HepG2 (cell line): ENCODE measurements at regions not wholly inside any gene's neighbourhood (a gene's known extent, or its start where the extent isn't known, plus 50 kb on each side); places are given as distances from the start of the nearest gene placed in this dataset.

ENCODE experiments used
- ATAC-seq: fragments of 200-7000 bp; cut with Tn5 transposase; 3 replicates; pipeline ENCODE4 v1.9.1; 2020; ENCODE audit warnings: mild to moderate bottlenecking, moderate library complexity
- BruUV-seq: library from RNA; stranded (reverse); fragments of 400-500 nt; replicated peaks from 2 replicates; lab custom pipeline; 2021; lab: Mats Ljungman, UMichigan
- CTCF ChIA-PET: fragments of 300-600 bp; formaldehyde crosslinking; extraction: SDS; loops from one replicate; lab custom pipeline; 2021; ENCODE audit warnings: low total read pairs, inconsistent platforms, low intra/inter-chr PET ratio; lab: Yijun Ruan, JAX
- POLR2A ChIA-PET: fragments of 350-600 bp; sonication (Branson Sonifier 250); formaldehyde crosslinking; loops from one replicate; lab custom pipeline; 2020; ENCODE audit warnings: antibody characterized with exemption, inconsistent platforms; lab: Yijun Ruan, JAX
- DNase-seq: peaks from one replicate; pipeline ENCODE4 v3.0.0-alpha.2; 2015; ENCODE audit warnings: low spot score
- FAIRE-seq: peaks from 3 replicates; lab custom pipeline; 2011; peaks lifted over from hg19 to GRCh38; lab: Jason Lieb, UNC
- H2AFZ ChIP-seq: one replicate; pipeline ENCODE4 v1.6.1; 2011; ENCODE audit warnings: low read length, inconsistent platforms
- H3K27ac ChIP-seq: fragments of 300-600 bp; 3 replicates; pipeline ENCODE4 v1.8.0; 2011; ENCODE audit warnings: mixed run types, mild to moderate bottlenecking, mixed read lengths, low read length, inconsistent platforms; ENCODE audit not compliant: insufficient read depth; ENCODE audit errors: extremely low read length
- H3K27me3 ChIP-seq, 2 experiments: fragments of 200-600 bp in 1 of 2; 2 replicates in 1 of 2; 3 replicates in 1 of 2; pipeline versions ENCODE4 v1.6.0 to v1.8.0; 2011; ENCODE audit warnings: low read length in 2 of 2, mild to moderate bottlenecking in 2 of 2, moderate library complexity in 2 of 2, inconsistent platforms in 1 of 2; ENCODE audit not compliant: insufficient read depth in 2 of 2, control insufficient read depth in 1 of 2
- H3K36me3 ChIP-seq, 2 experiments: fragments of 200-600 bp in 1 of 2; replicated peaks in 1 of 2; 2 replicates in 1 of 2; 3 replicates in 1 of 2; pipeline versions ENCODE4 v1.5.1 to v1.8.0; 2011; ENCODE audit warnings: low read length in 2 of 2, inconsistent platforms in 1 of 2; ENCODE audit not compliant: insufficient read depth in 2 of 2, control insufficient read depth in 1 of 2
- H3K4me1 ChIP-seq: 2 replicates; pipeline ENCODE4 v1.5.1; 2012; ENCODE audit warnings: low read length, inconsistent platforms; ENCODE audit not compliant: insufficient read depth
- H3K4me2 ChIP-seq: 2 replicates; pipeline ENCODE4 v1.6.0; 2011; ENCODE audit warnings: low read depth, low read length, inconsistent platforms
- H3K4me3 ChIP-seq, 3 experiments: fragments of 200-600 bp in 1 of 3; sonication (generic), shearing (Covaris generic) in 1 of 3; replicated peaks in 1 of 3; 2 replicates each; pipeline ENCODE4 v1.5.1; 2011 to 2016; ENCODE audit warnings: low read length in 3 of 3, inconsistent platforms in 2 of 3, low read depth in 2 of 3, mild to moderate bottlenecking in 2 of 3, control low read depth in 1 of 3, mixed read lengths in 1 of 3; ENCODE audit not compliant: insufficient read depth in 1 of 3
- H3K79me2 ChIP-seq: one replicate; pipeline ENCODE4 v1.6.1; 2011; ENCODE audit warnings: low read length, inconsistent platforms; ENCODE audit not compliant: insufficient read depth
- H3K9ac ChIP-seq: 2 replicates; pipeline ENCODE4 v1.6.0; 2011; ENCODE audit warnings: mild to moderate bottlenecking, low read depth, low read length, inconsistent platforms; ENCODE audit not compliant: insufficient read depth
- H3K9me3 ChIP-seq: 2 replicates; pipeline ENCODE4 v1.5.1; 2012; ENCODE audit warnings: mild to moderate bottlenecking, low read length
- H4K20me1 ChIP-seq: 2 replicates; pipeline ENCODE4 v1.6.0; 2011; ENCODE audit warnings: inconsistent platforms, mild to moderate bottlenecking, low read length, moderate library complexity; ENCODE audit not compliant: insufficient read depth
- ATRX ChIP-seq: sonication (generic); formaldehyde crosslinking; IDR thresholded peaks from 2 replicates; pipeline ENCODE4 v1.4.0; 2020; ENCODE audit warnings: missing genetic modification reagents, borderline replicate concordance
- CCAR2 ChIP-seq: fragments of 200-400 bp; formaldehyde crosslinking; optimal IDR thresholded peaks from 2 replicates; pipeline ENCODE3; 2018; ENCODE audit warnings: low read depth, mild to moderate bottlenecking, low read length, moderate library complexity
- ETV5 ChIP-seq: IDR thresholded peaks from 2 replicates; pipeline ENCODE4 v1.6.1; 2018; ENCODE audit warnings: missing biosample characterization, missing genetic modification reagents, inconsistent platforms, borderline replicate concordance
- GABPB1 ChIP-seq: IDR thresholded peaks from 2 replicates; pipeline ENCODE4 v1.6.1; 2016; ENCODE audit warnings: mild to moderate bottlenecking, missing genetic modification reagents, moderate library complexity, missing compliant biosample characterization
- KAT7 ChIP-seq: IDR thresholded peaks from 2 replicates; pipeline ENCODE4 v1.6.1; 2018; ENCODE audit warnings: borderline replicate concordance, missing compliant biosample characterization
- PCBP1 ChIP-seq: fragments of 200-400 bp; formaldehyde crosslinking; IDR thresholded peaks from 2 replicates; pipeline ENCODE4 v1.6.1; 2017; ENCODE audit warnings: mild to moderate bottlenecking, low read depth, low read length, borderline replicate concordance
- PHF20 ChIP-seq: sonication (generic); formaldehyde crosslinking; IDR thresholded peaks from 2 replicates; pipeline ENCODE4 v1.5.0; 2020; ENCODE audit warnings: mild to moderate bottlenecking, missing genetic modification reagents
- SRSF1 ChIP-seq: fragments of 200-400 bp; formaldehyde crosslinking; optimal IDR thresholded peaks from 2 replicates; pipeline ENCODE3; 2017; ENCODE audit warnings: mild to moderate bottlenecking, low read depth, low read length, moderate library complexity
- TOPORS ChIP-seq: sonication (generic); formaldehyde crosslinking; IDR thresholded peaks from 2 replicates; pipeline ENCODE4 v1.8.0; 2023; ENCODE audit warnings: mild to moderate bottlenecking, missing genetic modification reagents
- ZNF329 ChIP-seq: sonication (generic); formaldehyde crosslinking; IDR thresholded peaks from 2 replicates; pipeline ENCODE4 v1.9.0; 2021; ENCODE audit warnings: low read depth, mild to moderate bottlenecking, missing genetic modification reagents
- ZNF446 ChIP-seq: sonication (generic); formaldehyde crosslinking; IDR thresholded peaks from 2 replicates; pipeline ENCODE4 v1.5.0; 2020; ENCODE audit warnings: mild to moderate bottlenecking, missing genetic modification reagents
- ZNF563 ChIP-seq: sonication (generic); formaldehyde crosslinking; IDR thresholded peaks from 2 replicates; pipeline ENCODE4 v1.8.0; 2022; ENCODE audit warnings: mild to moderate bottlenecking, moderate library complexity, missing genetic modification reagents
- ZNF678 ChIP-seq: sonication (generic); formaldehyde crosslinking; IDR thresholded peaks from 2 replicates; pipeline ENCODE4 v1.4.0; 2020; ENCODE audit warnings: mild to moderate bottlenecking, missing genetic modification reagents
- ZNF891 ChIP-seq: sonication (generic); formaldehyde crosslinking; IDR thresholded peaks from 2 replicates; pipeline ENCODE4 v1.5.0; 2020; ENCODE audit warnings: mild to moderate bottlenecking, missing genetic modification reagents
- WGBS: methylation state at CpG from one replicate; pipeline ENCODE4 v1.1.6; 2017; ENCODE audit warnings: low lambda C conversion rate; 5-methylcytosine and 5-hydroxymethylcytosine counted together
- in situ Hi-C: cut with HindIII; loops from 2 replicates; pipeline ENCODE4 v1.10.0; 2017; ENCODE audit warnings: low pct_unique_long_range_greater_than_20kb; ENCODE audit not compliant: extremely low pct_ligation_motif_present
- intact Hi-C: fragments of 100-400 bp; cut with micrococcal nuclease; formaldehyde crosslinking; loops from one replicate; pipeline ENCODE4 v1.10.0; 2022; ENCODE audit not compliant: unreplicated experiment
- TF ChIP-seq, protein P1 (sequence below): IDR thresholded peaks from 2 replicates; pipeline ENCODE4 v1.6.1; 2016
- TF ChIP-seq, protein P2 (sequence below): sonication (generic); formaldehyde crosslinking; IDR thresholded peaks from 2 replicates; pipeline ENCODE4 v1.8.1; 2023; ENCODE audit warnings: missing genetic modification reagents, inconsistent platforms, borderline replicate concordance
- TF ChIP-seq, protein P3 (sequence below): sonication (generic); formaldehyde crosslinking; IDR thresholded peaks from 2 replicates; pipeline ENCODE4 v1.5.1; 2020; ENCODE audit warnings: missing genetic modification reagents, mild to moderate bottlenecking, borderline replicate concordance
- TF ChIP-seq, protein P4 (sequence below): sonication (generic); formaldehyde crosslinking; IDR thresholded peaks from 2 replicates; pipeline ENCODE4 v1.5.1; 2020; ENCODE audit warnings: mild to moderate bottlenecking, missing genetic modification reagents, moderate library complexity

DNA sequence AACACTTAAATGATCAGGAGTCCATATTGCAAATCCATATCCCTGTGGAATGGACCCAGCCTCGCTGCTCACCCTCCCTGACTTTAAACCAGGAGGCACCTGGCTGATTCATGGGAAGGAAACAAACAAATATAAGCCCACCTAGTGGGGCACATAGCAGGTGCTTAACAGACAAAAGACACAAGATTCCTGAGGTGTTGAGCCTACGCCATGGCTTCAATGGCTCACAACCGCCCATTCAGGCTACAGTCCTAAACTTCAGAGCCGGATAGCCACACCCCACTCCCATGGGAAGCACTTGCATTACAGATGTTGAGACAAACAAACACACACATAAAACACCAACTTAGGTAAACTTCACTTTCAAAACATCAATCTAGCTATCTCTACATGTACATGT lies 359.9 kb downstream of the ICE1 start:
- ATAC-seq (no peak), DNase-seq (no peak)
- no peak overlapping the region for H2AFZ ChIP-seq
- H3K27ac ChIP-seq, result no peak overlapping the region
- no peaks in the 10 kb centered on the region for H3K4me1 ChIP-seq
- H4K20me1 ChIP-seq, result no peaks in the 10 kb centered on the region
- POLR2A ChIA-PET, result no interaction called here
- no peaks in the 10 kb centered on the region for H3K27me3 ChIP-seq
- in situ Hi-C loops, result no loop called here
- H3K79me2 ChIP-seq, result no peaks in the 10 kb centered on the region
- 0% methylated on average over 2 of the region's 4 CpGs for WGBS
- TF ChIP-seq, protein P1, sequence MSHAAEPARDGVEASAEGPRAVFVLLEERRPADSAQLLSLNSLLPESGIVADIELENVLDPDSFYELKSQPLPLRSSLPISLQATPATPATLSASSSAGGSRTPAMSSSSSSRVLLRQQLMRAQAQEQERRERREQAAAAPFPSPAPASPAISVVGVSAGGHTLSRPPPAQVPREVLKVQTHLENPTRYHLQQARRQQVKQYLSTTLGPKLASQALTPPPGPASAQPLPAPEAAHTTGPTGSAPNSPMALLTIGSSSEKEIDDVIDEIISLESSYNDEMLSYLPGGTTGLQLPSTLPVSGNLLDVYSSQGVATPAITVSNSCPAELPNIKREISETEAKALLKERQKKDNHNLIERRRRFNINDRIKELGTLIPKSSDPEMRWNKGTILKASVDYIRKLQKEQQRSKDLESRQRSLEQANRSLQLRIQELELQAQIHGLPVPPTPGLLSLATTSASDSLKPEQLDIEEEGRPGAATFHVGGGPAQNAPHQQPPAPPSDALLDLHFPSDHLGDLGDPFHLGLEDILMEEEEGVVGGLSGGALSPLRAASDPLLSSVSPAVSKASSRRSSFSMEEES (CRISPR knock-in tag), result no peak
- TF ChIP-seq ZNF678 (CRISPR knock-in tag) (no peak), KAT7 (no peak), ZNF329 (CRISPR knock-in tag) (no peak), GABPB1 (CRISPR knock-in tag) (no peak), ETV5 (CRISPR knock-in tag) (no peak), ZNF446 (CRISPR knock-in tag) (no peak), PCBP1 (no peak), ZNF563 (CRISPR knock-in tag) (no peak), SRSF1 (no peak), CCAR2 (no peak), ZNF891 (CRISPR knock-in tag) (no peak), PHF20 (CRISPR knock-in tag) (no peak), ATRX (CRISPR knock-in tag) (no peak), TOPORS (no peak)
- TF ChIP-seq, protein P2, sequence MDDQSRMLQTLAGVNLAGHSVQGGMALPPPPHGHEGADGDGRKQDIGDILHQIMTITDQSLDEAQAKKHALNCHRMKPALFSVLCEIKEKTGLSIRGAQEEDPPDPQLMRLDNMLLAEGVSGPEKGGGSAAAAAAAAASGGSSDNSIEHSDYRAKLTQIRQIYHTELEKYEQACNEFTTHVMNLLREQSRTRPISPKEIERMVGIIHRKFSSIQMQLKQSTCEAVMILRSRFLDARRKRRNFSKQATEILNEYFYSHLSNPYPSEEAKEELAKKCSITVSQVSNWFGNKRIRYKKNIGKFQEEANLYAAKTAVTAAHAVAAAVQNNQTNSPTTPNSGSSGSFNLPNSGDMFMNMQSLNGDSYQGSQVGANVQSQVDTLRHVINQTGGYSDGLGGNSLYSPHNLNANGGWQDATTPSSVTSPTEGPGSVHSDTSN (CRISPR knock-in tag), result no peak
- TF ChIP-seq, protein P3, sequence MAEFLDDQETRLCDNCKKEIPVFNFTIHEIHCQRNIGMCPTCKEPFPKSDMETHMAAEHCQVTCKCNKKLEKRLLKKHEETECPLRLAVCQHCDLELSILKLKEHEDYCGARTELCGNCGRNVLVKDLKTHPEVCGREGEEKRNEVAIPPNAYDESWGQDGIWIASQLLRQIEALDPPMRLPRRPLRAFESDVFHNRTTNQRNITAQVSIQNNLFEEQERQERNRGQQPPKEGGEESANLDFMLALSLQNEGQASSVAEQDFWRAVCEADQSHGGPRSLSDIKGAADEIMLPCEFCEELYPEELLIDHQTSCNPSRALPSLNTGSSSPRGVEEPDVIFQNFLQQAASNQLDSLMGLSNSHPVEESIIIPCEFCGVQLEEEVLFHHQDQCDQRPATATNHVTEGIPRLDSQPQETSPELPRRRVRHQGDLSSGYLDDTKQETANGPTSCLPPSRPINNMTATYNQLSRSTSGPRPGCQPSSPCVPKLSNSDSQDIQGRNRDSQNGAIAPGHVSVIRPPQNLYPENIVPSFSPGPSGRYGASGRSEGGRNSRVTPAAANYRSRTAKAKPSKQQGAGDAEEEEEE (CRISPR knock-in tag), result no peak
- TF ChIP-seq, protein P4, sequence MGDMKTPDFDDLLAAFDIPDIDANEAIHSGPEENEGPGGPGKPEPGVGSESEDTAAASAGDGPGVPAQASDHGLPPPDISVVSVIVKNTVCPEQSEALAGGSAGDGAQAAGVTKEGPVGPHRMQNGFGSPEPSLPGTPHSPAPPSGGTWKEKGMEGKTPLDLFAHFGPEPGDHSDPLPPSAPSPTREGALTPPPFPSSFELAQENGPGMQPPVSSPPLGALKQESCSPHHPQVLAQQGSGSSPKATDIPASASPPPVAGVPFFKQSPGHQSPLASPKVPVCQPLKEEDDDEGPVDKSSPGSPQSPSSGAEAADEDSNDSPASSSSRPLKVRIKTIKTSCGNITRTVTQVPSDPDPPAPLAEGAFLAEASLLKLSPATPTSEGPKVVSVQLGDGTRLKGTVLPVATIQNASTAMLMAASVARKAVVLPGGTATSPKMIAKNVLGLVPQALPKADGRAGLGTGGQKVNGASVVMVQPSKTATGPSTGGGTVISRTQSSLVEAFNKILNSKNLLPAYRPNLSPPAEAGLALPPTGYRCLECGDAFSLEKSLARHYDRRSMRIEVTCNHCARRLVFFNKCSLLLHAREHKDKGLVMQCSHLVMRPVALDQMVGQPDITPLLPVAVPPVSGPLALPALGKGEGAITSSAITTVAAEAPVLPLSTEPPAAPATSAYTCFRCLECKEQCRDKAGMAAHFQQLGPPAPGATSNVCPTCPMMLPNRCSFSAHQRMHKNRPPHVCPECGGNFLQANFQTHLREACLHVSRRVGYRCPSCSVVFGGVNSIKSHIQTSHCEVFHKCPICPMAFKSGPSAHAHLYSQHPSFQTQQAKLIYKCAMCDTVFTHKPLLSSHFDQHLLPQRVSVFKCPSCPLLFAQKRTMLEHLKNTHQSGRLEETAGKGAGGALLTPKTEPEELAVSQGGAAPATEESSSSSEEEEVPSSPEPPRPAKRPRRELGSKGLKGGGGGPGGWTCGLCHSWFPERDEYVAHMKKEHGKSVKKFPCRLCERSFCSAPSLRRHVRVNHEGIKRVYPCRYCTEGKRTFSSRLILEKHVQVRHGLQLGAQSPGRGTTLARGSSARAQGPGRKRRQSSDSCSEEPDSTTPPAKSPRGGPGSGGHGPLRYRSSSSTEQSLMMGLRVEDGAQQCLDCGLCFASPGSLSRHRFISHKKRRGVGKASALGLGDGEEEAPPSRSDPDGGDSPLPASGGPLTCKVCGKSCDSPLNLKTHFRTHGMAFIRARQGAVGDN, result no peak
- TF ChIP-seq, all 625 proteins: peak for 0
- BruUV-seq, result no TSS peak
- CTCF ChIA-PET, result no interaction called here
- Histone ChIP-seq H3K9me3 (no peaks in the 10 kb centered on the region), H3K4me3 (no peak overlapping the region), H3K9ac (no peak overlapping the region), H3K4me2 (no peak overlapping the region), H3K36me3 (no peaks in the 10 kb centered on the region)
- intact Hi-C loops, result no loop called here
- FAIRE-seq, result no peak
